GM12892 (cell line): ENCODE measurements at regions not wholly inside any gene's neighbourhood (a gene's known extent, or its start where the extent isn't known, plus 50 kb on each side); places are given as distances from the start of the nearest gene placed in this dataset.

Source experiments
- DNase-seq: peaks from one replicate; pipeline ENCODE4 v3.0.0; 2011; ENCODE audit not compliant: insufficient read length
- FAIRE-seq: peaks from 2 replicates; lab custom pipeline; 2011; peaks lifted over from hg19 to GRCh38; lab: Jason Lieb, UNC
- POLR2A ChIP-seq: IDR thresholded peaks from 2 replicates; pipeline ENCODE4 v1.6.1; 2011; ENCODE audit warnings: low read depth, low read length, control low read depth
- POLR2AphosphoS5 ChIP-seq: IDR thresholded peaks from 2 replicates; pipeline ENCODE4 v1.6.1; 2011; ENCODE audit warnings: low read depth, low read length, control low read depth
- TAF1 ChIP-seq: IDR thresholded peaks from 2 replicates; pipeline ENCODE4 v1.6.1; 2011; ENCODE audit warnings: low read depth, mild to moderate bottlenecking, control low read depth, low read length, borderline replicate concordance

- FAIRE-seq (no peak), DNase-seq (no peak)
- no peak for TF ChIP-seq POLR2AphosphoS5
- no peak for TF ChIP-seq POLR2A
- TF ChIP-seq TAF1, result no peak
Observed at GRCh38 chr2:237159006-237159911, 73.6 kb downstream of the COPS8 start.

GRCh38 chr2:237160271-237160919, 74.7 kb downstream of the COPS8 start:
- FAIRE-seq, result no peak
- TF ChIP-seq TAF1, result no peak
- no peak for DNase-seq

GRCh38 chr2:237161189-237161588, 75.5 kb downstream of the COPS8 start:
- FAIRE-seq (no peak), DNase-seq (no peak)
- no peak for TF ChIP-seq POLR2A
- no peak for TF ChIP-seq TAF1
- no peak for TF ChIP-seq POLR2AphosphoS5

- DNase-seq (no peak), FAIRE-seq (no peak)
- TF ChIP-seq POLR2A, result no peak
- no peak for TF ChIP-seq TAF1
- TF ChIP-seq POLR2AphosphoS5, result no peak
Observed at GRCh38 chr2:237162959-237163358, 77.3 kb downstream of the COPS8 start.

DNA sequence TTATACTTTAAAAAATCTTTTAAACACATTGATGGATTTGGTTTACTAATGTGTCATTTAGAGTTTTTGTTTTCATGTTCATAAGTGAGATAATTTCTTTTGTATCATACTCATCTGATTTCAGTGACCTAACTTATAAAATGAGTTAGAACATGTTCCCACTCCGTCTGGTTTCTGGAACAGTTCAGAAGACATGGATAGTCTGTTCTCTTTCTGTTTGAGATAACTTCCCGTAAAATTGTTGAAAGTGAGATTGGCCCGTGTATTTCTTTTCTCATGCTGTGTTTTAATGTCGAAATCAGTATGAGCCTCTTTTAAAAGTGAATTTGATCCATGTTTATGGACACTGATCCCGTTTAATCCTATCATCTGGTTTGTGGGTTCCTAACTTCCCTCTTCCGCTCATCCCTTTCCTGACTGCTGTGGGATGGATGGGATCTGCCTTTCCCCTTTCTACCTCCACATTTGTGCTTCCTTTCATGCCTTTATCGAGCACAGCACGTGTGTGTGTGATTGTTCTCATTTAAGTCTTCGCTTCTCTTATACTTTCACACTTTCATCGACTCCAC, 78.9 kb downstream of the COPS8 start:
- FAIRE-seq (no peak), DNase-seq (no peak)
- no peak for TF ChIP-seq POLR2A
- no peak for TF ChIP-seq TAF1
- TF ChIP-seq POLR2AphosphoS5, result no peak

DNA sequence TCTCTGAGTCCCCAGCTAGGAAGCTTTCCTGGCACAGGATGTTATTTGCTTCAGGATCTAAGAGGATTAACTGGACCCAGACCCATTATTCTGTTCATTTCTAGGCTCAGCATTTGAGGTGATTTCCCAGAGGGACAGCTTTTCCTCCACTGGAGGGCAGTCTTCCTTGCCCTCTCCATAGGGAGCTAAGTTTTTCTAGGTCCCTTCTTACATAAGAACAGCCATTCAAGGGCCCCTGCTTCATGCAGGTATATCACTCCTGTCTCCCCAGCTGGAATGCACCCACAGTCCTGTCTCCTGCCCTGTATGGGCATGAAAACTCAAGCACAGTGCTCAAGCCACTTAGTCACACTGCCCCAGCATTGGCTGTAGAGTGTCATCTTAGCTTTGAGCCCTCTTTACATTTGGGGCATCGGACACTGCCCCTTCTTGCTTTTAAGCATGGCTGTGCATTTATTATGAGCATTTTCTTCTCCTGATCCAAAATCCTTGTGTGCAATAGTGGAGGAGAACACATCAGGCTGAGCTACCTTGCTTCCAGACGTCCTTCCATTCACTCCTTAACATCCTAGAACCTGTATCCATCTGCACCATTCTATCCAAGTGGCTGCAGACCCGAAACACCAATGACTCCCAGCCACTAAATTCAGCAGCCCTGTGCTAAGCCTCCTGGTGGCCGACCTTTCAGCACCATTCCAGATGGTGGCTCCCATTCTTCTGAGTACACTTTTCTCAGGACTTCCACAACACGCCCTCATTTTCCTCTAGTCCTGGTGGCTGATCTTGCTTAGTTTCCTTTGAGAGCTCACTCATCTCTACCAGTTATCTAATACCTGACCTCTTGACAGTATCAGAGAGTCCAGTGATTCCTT, 80.0 kb downstream of the COPS8 start:
- no peak for DNase-seq
- FAIRE-seq, result no peak
- no peak for TF ChIP-seq POLR2A
- TF ChIP-seq POLR2AphosphoS5, result no peak
- TF ChIP-seq TAF1, result no peak

GRCh38 chr2:237167038-237167437, 81.3 kb downstream of the COPS8 start:
- no peak for TF ChIP-seq TAF1
- no peak for TF ChIP-seq POLR2AphosphoS5
- TF ChIP-seq POLR2A, result no peak
- FAIRE-seq, result no peak
- no peak for DNase-seq

DNA sequence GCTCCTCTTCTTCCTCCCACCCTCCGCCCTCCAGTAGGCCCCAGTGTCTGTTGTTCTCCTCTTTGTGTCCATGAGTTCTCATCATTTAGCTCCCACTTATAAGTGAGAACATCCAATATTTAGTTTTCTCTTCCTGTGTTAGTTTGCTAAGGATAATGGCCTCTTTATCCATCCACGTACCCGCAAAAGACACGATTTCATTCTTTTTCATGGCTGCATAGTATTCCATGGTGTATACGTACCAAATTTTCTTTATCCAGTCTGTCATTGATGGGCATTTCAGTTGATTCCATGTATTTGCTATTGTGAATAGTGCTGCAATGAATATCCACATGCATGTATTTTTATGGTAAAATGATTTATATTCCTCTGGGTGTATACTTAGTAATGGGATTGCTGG, 82.2 kb downstream of the COPS8 start:
- no peak for FAIRE-seq
- no peak for DNase-seq
- TF ChIP-seq POLR2AphosphoS5, result no peak

DNA sequence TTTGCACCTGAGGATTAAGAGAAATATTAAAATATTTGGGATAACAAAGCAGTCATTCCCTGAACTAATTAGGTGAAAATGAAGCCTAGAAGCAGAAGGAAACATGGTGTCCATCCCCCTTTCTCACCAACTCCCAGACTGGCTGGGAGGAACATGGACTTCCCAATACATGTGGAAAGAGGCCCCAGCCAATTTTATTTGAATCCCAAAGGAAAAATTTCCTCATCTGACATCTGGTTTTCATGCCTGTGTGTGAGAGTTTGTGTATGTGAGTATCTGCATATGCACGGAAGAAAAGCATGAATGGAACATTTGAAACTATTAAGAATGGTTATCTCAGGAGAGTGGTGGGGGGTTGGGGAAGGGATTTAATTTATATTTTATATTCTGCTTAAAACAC, 84.3 kb downstream of the COPS8 start:
- FAIRE-seq (no peak), DNase-seq (no peak)
- TF ChIP-seq TAF1, result no peak
- no peak for TF ChIP-seq POLR2A
- no peak for TF ChIP-seq POLR2AphosphoS5

DNA sequence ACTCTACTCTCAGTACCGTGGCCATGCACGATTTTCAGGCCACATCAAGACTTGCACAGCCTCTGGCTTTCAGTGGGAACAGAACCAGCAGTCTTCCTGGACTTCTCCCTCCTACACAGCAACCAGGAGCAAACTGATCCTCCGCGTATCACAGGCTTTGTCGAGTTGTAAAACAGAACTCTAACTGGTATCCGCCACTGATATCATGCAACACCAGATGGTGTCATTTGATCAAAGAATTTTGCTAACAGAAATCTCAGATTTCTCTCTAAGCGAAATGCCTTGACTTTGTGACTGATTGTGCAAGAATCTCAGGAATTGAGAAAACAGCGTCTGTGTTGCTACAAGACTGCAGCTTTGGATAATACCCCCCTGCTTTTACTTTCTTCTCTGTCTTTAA, 85.7 kb downstream of the COPS8 start:
- FAIRE-seq (no peak), DNase-seq (no peak)
- TF ChIP-seq POLR2A (no peak), POLR2AphosphoS5 (no peak)

DNA sequence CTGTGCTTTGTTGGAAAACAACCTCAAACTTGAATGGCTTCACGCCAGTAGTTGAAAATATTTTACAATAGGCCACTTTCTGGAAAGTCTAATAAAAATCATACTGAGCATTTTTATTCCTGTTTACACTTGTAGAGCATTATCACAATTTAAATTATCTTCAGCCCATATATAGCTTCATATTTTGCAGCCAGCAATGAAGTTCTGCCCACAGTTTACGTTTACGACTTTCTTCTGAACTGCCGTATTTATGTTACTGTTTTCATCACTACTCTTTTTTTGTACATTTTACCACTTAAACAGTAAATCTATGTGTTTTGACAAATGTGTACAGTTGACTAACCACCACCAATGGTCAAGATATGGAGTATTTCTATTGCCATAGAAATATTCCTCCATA, 86.2 kb downstream of the COPS8 start:
- TF ChIP-seq POLR2A (no peak), TAF1 (no peak), POLR2AphosphoS5 (no peak)
- no peak for FAIRE-seq
- no peak for DNase-seq
